GM12878 (cell line): ENCODE measurements at regions not wholly inside any gene's neighbourhood (a gene's known extent, or its start where the extent isn't known, plus 50 kb on each side); places are given as distances from the start of the nearest gene placed in this dataset.

Experiments
- ATAC-seq: fragments of 200-7000 bp; cut with Tn5 transposase; 3 replicates; pipeline ENCODE4 v1.9.1; 2020; ENCODE audit warnings: mild to moderate bottlenecking, moderate library complexity
- BruUV-seq: library from RNA; stranded (reverse); fragments of 400-500 nt; replicated peaks from 2 replicates; lab custom pipeline; 2021; lab: Mats Ljungman, UMichigan
- CTCF ChIA-PET: fragments of 300-600 bp; sonication (Branson Sonifier 250); formaldehyde crosslinking; extraction: SDS; loops from one replicate; lab custom pipeline; 2021; ENCODE audit warnings: inconsistent platforms; lab: Yijun Ruan, JAX
- POLR2A ChIA-PET: fragments of 350-600 bp; formaldehyde crosslinking; extraction: SDS; loops from one replicate; lab custom pipeline; 2021; ENCODE audit warnings: inconsistent platforms; lab: Charles Lee
- RAD21 ChIA-PET: fragments of 300-600 bp; sonication (Branson Sonifier 250); formaldehyde crosslinking; loops from one replicate; lab custom pipeline; 2023; ENCODE audit warnings: antibody characterized with exemption; ENCODE audit not compliant: unreplicated experiment; lab: Charles Lee
- SMC1A ChIA-PET: fragments of 300-600 bp; sonication (Branson Sonifier 250); formaldehyde crosslinking; loops from one replicate; lab custom pipeline; 2023; ENCODE audit not compliant: unreplicated experiment, uncharacterized antibody; lab: Charles Lee
- DNase-seq: peaks from one replicate; pipeline ENCODE4 v3.0.0-alpha.2; 2011; ENCODE audit warnings: low read depth, low spot score
- FAIRE-seq: peaks from 3 replicates; lab custom pipeline; 2011; peaks lifted over from hg19 to GRCh38; lab: Jason Lieb, UNC
- H2AFZ ChIP-seq: 2 replicates; pipeline ENCODE4 v1.6.0; 2011; ENCODE audit warnings: low read depth, low read length, control low read depth; ENCODE audit not compliant: control insufficient read depth
- H3K27ac ChIP-seq: 2 replicates; pipeline ENCODE4 v1.5.1; 2011; ENCODE audit warnings: control low read depth; ENCODE audit not compliant: control insufficient read depth, insufficient read depth
- H3K27me3 ChIP-seq, 2 experiments: replicated peaks in 1 of 2; 2 replicates each; pipeline versions ENCODE4 v1.6.0 to v1.6.1; 2011; ENCODE audit warnings: low read length in 1 of 2; ENCODE audit not compliant: control insufficient read depth in 2 of 2, insufficient read depth in 2 of 2
- H3K36me3 ChIP-seq, 2 experiments: 2 replicates each; pipeline ENCODE4 v1.5.1; 2011; ENCODE audit warnings: low read length in 1 of 2; ENCODE audit not compliant: control insufficient read depth in 2 of 2, insufficient read depth in 2 of 2
- H3K4me1 ChIP-seq: 2 replicates; pipeline ENCODE4 v1.6.1; 2011; ENCODE audit warnings: mild to moderate bottlenecking, low read length, moderate library complexity, mixed read lengths; ENCODE audit not compliant: control insufficient read depth, insufficient read depth
- H3K4me2 ChIP-seq: 2 replicates; pipeline ENCODE4 v1.6.0; 2011; ENCODE audit warnings: control low read depth; ENCODE audit not compliant: control insufficient read depth, insufficient read depth
- H3K4me3 ChIP-seq: fragments of 200-600 bp; sonication (generic); 2 replicates; pipeline ENCODE4 v1.5.1; 2016
- H3K79me2 ChIP-seq: 2 replicates; pipeline ENCODE4 v1.6.0; 2011; ENCODE audit warnings: low read length; ENCODE audit not compliant: control insufficient read depth, insufficient read depth
- H3K9ac ChIP-seq: 2 replicates; pipeline ENCODE4 v1.8.0; 2011; ENCODE audit warnings: low read length, control low read depth, mixed read lengths; ENCODE audit not compliant: control insufficient read depth, insufficient read depth
- H3K9me3 ChIP-seq: replicated peaks from 3 replicates; pipeline ENCODE4 v1.5.1; 2011; ENCODE audit warnings: mild to moderate bottlenecking, low read length; ENCODE audit not compliant: control insufficient read depth, insufficient read depth
- H4K20me1 ChIP-seq: 2 replicates; pipeline ENCODE4 v1.6.0; 2011; ENCODE audit not compliant: control insufficient read depth, insufficient read depth
- ASH2L ChIP-seq: fragments of 300-600, 200-600 bp; sonication (generic); IDR thresholded peaks from 2 replicates; pipeline ENCODE4 v1.6.1; 2017; ENCODE audit warnings: low read depth, mild to moderate bottlenecking, borderline replicate concordance
- CEBPZ ChIP-seq: fragments of 150-350 bp; IDR thresholded peaks from 2 replicates; pipeline ENCODE4 v1.6.1; 2016; ENCODE audit warnings: low read depth, low read length
- CHD1 ChIP-seq: IDR thresholded peaks from 2 replicates; pipeline ENCODE4 v1.6.1; 2012; ENCODE audit warnings: low read depth, low read length, improper control_type of control experiment
- ELK1 ChIP-seq: IDR thresholded peaks from 2 replicates; pipeline ENCODE4 v1.6.1; 2012; ENCODE audit warnings: low read depth, low read length, improper control_type of control experiment
- ETV6 ChIP-seq, 2 experiments: fragments of 450-650 bp in 1 of 2; IDR thresholded peaks in 1 of 2; conservative IDR thresholded peaks in 1 of 2; 2 replicates each; pipeline ENCODE4 v1.6.1; 2014; ENCODE audit warnings: antibody characterized with exemption in 1 of 2, borderline replicate concordance in 1 of 2, low read depth in 1 of 2, mild to moderate bottlenecking in 1 of 2, moderate library complexity in 1 of 2
- NFIC ChIP-seq: IDR thresholded peaks from 2 replicates; pipeline ENCODE4 v1.6.1; 2012; ENCODE audit warnings: low read depth, mild to moderate bottlenecking, inconsistent platforms, low read length, moderate library complexity
- RB1 ChIP-seq: fragments of 450-650 bp; formaldehyde crosslinking; IDR thresholded peaks from 2 replicates; pipeline ENCODE4 v1.6.1; 2017; ENCODE audit warnings: mild to moderate bottlenecking, borderline replicate concordance
- STAT3 ChIP-seq: IDR thresholded peaks from 2 replicates; pipeline ENCODE4 v1.6.1; 2011; ENCODE audit warnings: low read depth, low read length, improper control_type of control experiment
- SUZ12 ChIP-seq: fragments of 200-600 bp; sonication (generic); IDR thresholded peaks from one replicate; pipeline ENCODE4 v1.6.1; 2018; ENCODE audit warnings: antibody characterized with exemption, mild to moderate bottlenecking; ENCODE audit not compliant: unreplicated experiment
- WGBS: methylation state at CpG from one replicate; pipeline ENCODE4 v1.1.6; 2016; ENCODE audit warnings: low lambda C conversion rate; ENCODE audit not compliant: insufficient replicate concordance, insufficient coverage; ENCODE audit errors: missing lambda C conversion rate; 5-methylcytosine and 5-hydroxymethylcytosine counted together
- in situ Hi-C: fragments of 300-500 bp; cut with MboI; formaldehyde crosslinking; loops from 9 replicates; pipeline ENCODE4 v1.14.3; 2018; ENCODE audit warnings: mixed read lengths
- intact Hi-C: fragments of 100-400 bp; cut with micrococcal nuclease; formaldehyde crosslinking; loops from one replicate; pipeline ENCODE4 v1.14.2; 2022; ENCODE audit not compliant: unreplicated experiment
- TF ChIP-seq, protein P1 (sequence below): fragments of 450-650 bp; IDR thresholded peaks from 2 replicates; pipeline ENCODE4 v1.6.1; 2018; ENCODE audit warnings: mild to moderate bottlenecking, low read depth, moderate library complexity; ENCODE audit not compliant: partially characterized antibody

DNA sequence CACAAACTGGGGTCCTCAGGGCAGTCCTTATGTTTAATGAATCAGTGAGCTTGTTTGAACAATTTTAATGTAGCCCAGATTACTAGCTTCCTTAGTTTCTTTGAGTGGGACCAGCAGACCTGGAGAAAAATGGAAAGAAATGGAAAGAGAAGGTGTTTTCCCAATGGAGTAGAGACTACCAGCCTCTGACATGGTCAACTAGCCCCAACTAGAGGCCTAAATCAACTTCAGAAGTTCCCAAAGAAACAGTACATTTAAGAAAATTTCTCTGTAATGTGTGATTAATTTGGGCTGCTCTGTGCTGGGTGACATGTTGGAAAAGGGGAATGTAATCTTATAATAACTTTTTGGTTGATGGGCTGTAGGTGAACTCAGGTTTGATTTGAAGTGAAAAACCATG lies 310.9 kb downstream of the MFSD1 start:
- Histone ChIP-seq H3K4me1 (no peaks in the 10 kb centered on the region), H3K79me2 (no peaks in the 10 kb centered on the region), H4K20me1 (no peaks in the 10 kb centered on the region), H3K27ac (no peak overlapping the region), H3K9me3 (no peaks in the 10 kb centered on the region), H2AFZ (no peak overlapping the region), H3K27me3 (peaks cover 0 to 3% of the 10 kb centered on the region in 2 experiments; a peak in 1 of 4 replicates), H3K4me3 (no peak overlapping the region), H3K36me3 (no peaks in the 10 kb centered on the region), H3K9ac (no peak overlapping the region), H3K4me2 (no peak overlapping the region)
- BruUV-seq = no TSS peak
- DNase-seq = no peak
- in situ Hi-C loops = no loop called here
- RAD21 ChIA-PET = no interaction called here
- CTCF ChIA-PET = no interaction called here
- POLR2A ChIA-PET = no interaction called here
- FAIRE-seq = no peak
- TF ChIP-seq CHD1 (no peak), ASH2L (no peak), NFIC (no peak)
- SMC1A ChIA-PET = no interaction called here
- ATAC-seq = no peak
- intact Hi-C loops = no loop called here

DNA sequence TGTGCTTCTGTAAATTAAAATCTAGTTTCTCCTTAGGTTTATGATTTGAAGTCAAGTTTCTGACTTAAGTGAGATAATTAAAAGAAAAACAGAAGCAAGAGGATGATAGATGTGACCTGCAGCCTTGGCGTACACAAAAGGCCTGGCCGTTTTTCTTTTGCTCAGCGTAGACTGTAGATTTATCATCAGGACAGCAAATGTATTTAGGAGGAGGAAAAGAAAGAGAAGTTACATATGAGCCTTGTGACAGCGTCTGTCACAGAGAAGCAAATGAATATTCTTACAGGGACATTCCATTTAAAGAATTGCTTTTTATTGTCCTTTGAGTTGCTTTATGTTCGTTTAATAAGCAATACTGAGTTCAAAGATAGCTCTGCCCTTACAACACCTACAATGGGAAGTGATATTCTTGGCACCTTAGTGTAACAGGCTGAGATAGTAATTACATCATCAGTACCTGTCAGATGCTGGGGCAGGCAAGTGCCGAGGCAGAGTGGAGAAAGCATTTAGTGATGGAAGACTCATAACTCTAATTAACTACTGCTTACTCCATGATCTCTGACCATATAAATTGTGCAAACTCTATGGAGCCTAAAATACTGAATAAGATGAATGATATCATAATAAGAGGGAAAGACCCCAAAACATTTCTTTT lies 311.5 kb downstream of the MFSD1 start:
- CTCF ChIA-PET = no interaction called here
- POLR2A ChIA-PET = no interaction called here
- in situ Hi-C loops = no loop called here
- TF ChIP-seq STAT3 (no peak), ELK1 (no peak), ETV6 (conservative IDR thresholded peaks at IDR 0.05 in 1 of 2, IDR thresholded peaks at IDR 0.05 in 1 of 2; ENCODE audit: borderline replicate concordance in 1 of 2, low read depth in 1 of 2) (no peak), CEBPZ (no peak), RB1 (no peak), SUZ12 (no peak)
- TF ChIP-seq, protein P1, sequence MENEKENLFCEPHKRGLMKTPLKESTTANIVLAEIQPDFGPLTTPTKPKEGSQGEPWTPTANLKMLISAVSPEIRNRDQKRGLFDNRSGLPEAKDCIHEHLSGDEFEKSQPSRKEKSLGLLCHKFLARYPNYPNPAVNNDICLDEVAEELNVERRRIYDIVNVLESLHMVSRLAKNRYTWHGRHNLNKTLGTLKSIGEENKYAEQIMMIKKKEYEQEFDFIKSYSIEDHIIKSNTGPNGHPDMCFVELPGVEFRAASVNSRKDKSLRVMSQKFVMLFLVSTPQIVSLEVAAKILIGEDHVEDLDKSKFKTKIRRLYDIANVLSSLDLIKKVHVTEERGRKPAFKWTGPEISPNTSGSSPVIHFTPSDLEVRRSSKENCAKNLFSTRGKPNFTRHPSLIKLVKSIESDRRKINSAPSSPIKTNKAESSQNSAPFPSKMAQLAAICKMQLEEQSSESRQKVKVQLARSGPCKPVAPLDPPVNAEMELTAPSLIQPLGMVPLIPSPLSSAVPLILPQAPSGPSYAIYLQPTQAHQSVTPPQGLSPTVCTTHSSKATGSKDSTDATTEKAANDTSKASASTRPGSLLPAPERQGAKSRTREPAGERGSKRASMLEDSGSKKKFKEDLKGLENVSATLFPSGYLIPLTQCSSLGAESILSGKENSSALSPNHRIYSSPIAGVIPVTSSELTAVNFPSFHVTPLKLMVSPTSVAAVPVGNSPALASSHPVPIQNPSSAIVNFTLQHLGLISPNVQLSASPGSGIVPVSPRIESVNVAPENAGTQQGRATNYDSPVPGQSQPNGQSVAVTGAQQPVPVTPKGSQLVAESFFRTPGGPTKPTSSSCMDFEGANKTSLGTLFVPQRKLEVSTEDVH = no peak

More for the DNA sequence above, 311.5 kb downstream of the MFSD1 start:
- no peaks in the 10 kb centered on the region for H3K4me1 ChIP-seq
- peaks cover 0 to 3% of the 10 kb centered on the region in 2 experiments; a peak in 1 of 4 replicates for H3K27me3 ChIP-seq
- ATAC-seq = no peak
- H4K20me1 ChIP-seq = no peaks in the 10 kb centered on the region
- H2AFZ ChIP-seq = no peak overlapping the region
- no peak for FAIRE-seq
- no peak overlapping the region for H3K27ac ChIP-seq
- no peak overlapping the region for H3K9ac ChIP-seq
- H3K4me2 ChIP-seq = no peak overlapping the region
- H3K4me3 ChIP-seq = no peak overlapping the region
- RAD21 ChIA-PET = no interaction called here
- no peaks in the 10 kb centered on the region for H3K79me2 ChIP-seq
- no TSS peak for BruUV-seq
- 47% methylated on average over 6 of the region's 6 CpGs for WGBS
- SMC1A ChIA-PET = no interaction called here
- intact Hi-C loops = no loop called here
- H3K9me3 ChIP-seq = no peaks in the 10 kb centered on the region
- no peaks in the 10 kb centered on the region for H3K36me3 ChIP-seq
- no peak for DNase-seq
